WTC11 (cell line): ENCODE measurements at regions not wholly inside any gene's neighbourhood (a gene's known extent, or its start where the extent isn't known, plus 50 kb on each side); places are given as distances from the start of the nearest gene placed in this dataset.

Experiments
- ATAC-seq: fragments of 200-7000 bp; cut with Tn5 transposase; 2 replicates; pipeline ENCODE4 v1.10.0; 2021; ENCODE audit warnings: mild to moderate bottlenecking, moderate library complexity
- CTCF ChIA-PET: fragments of 300-600 bp; sonication (Branson Sonifier 250); formaldehyde crosslinking; loops from one replicate; lab custom pipeline; 2021; ENCODE audit warnings: antibody characterized with exemption; lab: Charles Lee
- POLR2A ChIA-PET: fragments of 350-600 bp; sonication (Branson Sonifier 250); formaldehyde crosslinking; loops from one replicate; lab custom pipeline; 2021; ENCODE audit warnings: antibody characterized with exemption; lab: Charles Lee
- DNase-seq: peaks from one replicate; pipeline ENCODE4 v3.0.0; 2021; ENCODE audit warnings: low spot score
- H3K27ac Mint-ChIP-seq: 2 replicates; pipeline ENCODE4 v1.8.0; 2021; ENCODE audit warnings: mixed read lengths
- H3K27me3 Mint-ChIP-seq: 2 replicates; pipeline ENCODE4 v1.8.0; 2021; ENCODE audit warnings: low read depth, mild to moderate bottlenecking, moderate library complexity, mixed read lengths
- H3K36me3 Mint-ChIP-seq: 2 replicates; pipeline ENCODE4 v1.8.0; 2021; ENCODE audit warnings: mixed read lengths
- H3K4me1 Mint-ChIP-seq: 2 replicates; pipeline ENCODE4 v1.8.0; 2022; ENCODE audit warnings: mixed read lengths
- H3K4me3 Mint-ChIP-seq: 2 replicates; pipeline ENCODE4 v1.8.0; 2021; ENCODE audit warnings: mild to moderate bottlenecking, moderate library complexity, mixed read lengths
- H3K9me3 Mint-ChIP-seq: 2 replicates; pipeline ENCODE4 v1.8.0; 2021; ENCODE audit warnings: mixed read lengths
- AR ChIP-seq: fragments of 250-450 bp; sonication (Bioruptor Pico); IDR thresholded peaks from 2 replicates; pipeline ENCODE4 v1.9.0; 2021; ENCODE audit warnings: mild to moderate bottlenecking
- CDX4 ChIP-seq: fragments of 250-450 bp; sonication (Bioruptor Pico); IDR thresholded peaks from 2 replicates; pipeline ENCODE4 v1.9.0; 2021; ENCODE audit warnings: moderate library complexity, mild to moderate bottlenecking, inconsistent platforms, borderline replicate concordance
- E2F4 ChIP-seq: sonication (generic); formaldehyde crosslinking; IDR thresholded peaks from 2 replicates; pipeline ENCODE4 v1.8.1; 2022; ENCODE audit warnings: low read depth, mild to moderate bottlenecking, moderate library complexity, missing genetic modification reagents, borderline replicate concordance
- ESRRA ChIP-seq: sonication (generic); formaldehyde crosslinking; IDR thresholded peaks from 2 replicates; pipeline ENCODE4 v1.8.1; 2022; ENCODE audit warnings: mild to moderate bottlenecking, missing genetic modification reagents, borderline replicate concordance
- FOXP1 ChIP-seq: sonication (generic); formaldehyde crosslinking; IDR thresholded peaks from 2 replicates; pipeline ENCODE4 v1.8.0; 2022; ENCODE audit warnings: missing genetic modification reagents, mild to moderate bottlenecking, moderate library complexity, borderline replicate concordance
- GRHL2 ChIP-seq: fragments of 250-450 bp; sonication (Bioruptor Pico); IDR thresholded peaks from 2 replicates; pipeline ENCODE4 v1.8.0; 2022; ENCODE audit warnings: mild to moderate bottlenecking, moderate library complexity; ENCODE audit not compliant: insufficient replicate concordance, severe bottlenecking
- MXD4 ChIP-seq: fragments of 250-450 bp; sonication (Bioruptor Pico); IDR thresholded peaks from 2 replicates; pipeline ENCODE4 v1.8.0; 2021; ENCODE audit warnings: mild to moderate bottlenecking, moderate library complexity, borderline replicate concordance
- NR1H2 ChIP-seq: sonication (generic); formaldehyde crosslinking; IDR thresholded peaks from 2 replicates; pipeline ENCODE4 v1.9.0; 2021; ENCODE audit warnings: mild to moderate bottlenecking, moderate library complexity, missing genetic modification reagents
- RELA ChIP-seq: sonication (generic); formaldehyde crosslinking; IDR thresholded peaks from 2 replicates; pipeline ENCODE4 v1.8.1; 2022; ENCODE audit warnings: missing genetic modification reagents, mild to moderate bottlenecking, borderline replicate concordance
- TEAD4 ChIP-seq: sonication (generic); formaldehyde crosslinking; IDR thresholded peaks from 2 replicates; pipeline ENCODE4 v1.8.0; 2022; ENCODE audit warnings: mild to moderate bottlenecking, missing genetic modification reagents
- TP53 ChIP-seq: sonication (generic); formaldehyde crosslinking; IDR thresholded peaks from 2 replicates; pipeline ENCODE4 v1.8.1; 2023; ENCODE audit warnings: mild to moderate bottlenecking, missing genetic modification reagents
- ZBTB21 ChIP-seq: sonication (generic); formaldehyde crosslinking; IDR thresholded peaks from 2 replicates; pipeline ENCODE4 v1.8.1; 2023; ENCODE audit warnings: mild to moderate bottlenecking, missing genetic modification reagents, borderline replicate concordance
- ZNF219 ChIP-seq: sonication (generic); formaldehyde crosslinking; IDR thresholded peaks from 2 replicates; pipeline ENCODE4 v1.8.0; 2023; ENCODE audit warnings: missing genetic modification reagents, mild to moderate bottlenecking, borderline replicate concordance
- ZNF317 ChIP-seq: sonication (generic); formaldehyde crosslinking; IDR thresholded peaks from 2 replicates; pipeline ENCODE4 v1.8.1; 2023; ENCODE audit warnings: low read depth, mild to moderate bottlenecking, moderate library complexity, missing genetic modification reagents, borderline replicate concordance
- ZNF671 ChIP-seq: fragments of 250-450 bp; sonication (Bioruptor Pico); IDR thresholded peaks from 2 replicates; pipeline ENCODE4 v1.8.0; 2021; ENCODE audit warnings: mild to moderate bottlenecking
- TF ChIP-seq, protein P1 (sequence below): sonication (generic); formaldehyde crosslinking; IDR thresholded peaks from 2 replicates; pipeline ENCODE4 v1.8.1; 2023; ENCODE audit warnings: mild to moderate bottlenecking, missing genetic modification reagents, borderline replicate concordance
- TF ChIP-seq, protein P2 (sequence below): sonication (generic); formaldehyde crosslinking; IDR thresholded peaks from 2 replicates; pipeline ENCODE4 v1.8.0; 2022; ENCODE audit warnings: mild to moderate bottlenecking, missing genetic modification reagents
- TF ChIP-seq, protein P3 (sequence below): sonication (generic); formaldehyde crosslinking; conservative IDR thresholded peaks from 2 replicates; pipeline ENCODE4 v1.8.1; 2023; ENCODE audit warnings: mild to moderate bottlenecking, low read depth, missing genetic modification reagents, moderate library complexity
- TF ChIP-seq, protein P4 (sequence below): sonication (generic); formaldehyde crosslinking; IDR thresholded peaks from 2 replicates; pipeline ENCODE4 v1.8.1; 2023; ENCODE audit warnings: mild to moderate bottlenecking, moderate library complexity, missing genetic modification reagents

DNA sequence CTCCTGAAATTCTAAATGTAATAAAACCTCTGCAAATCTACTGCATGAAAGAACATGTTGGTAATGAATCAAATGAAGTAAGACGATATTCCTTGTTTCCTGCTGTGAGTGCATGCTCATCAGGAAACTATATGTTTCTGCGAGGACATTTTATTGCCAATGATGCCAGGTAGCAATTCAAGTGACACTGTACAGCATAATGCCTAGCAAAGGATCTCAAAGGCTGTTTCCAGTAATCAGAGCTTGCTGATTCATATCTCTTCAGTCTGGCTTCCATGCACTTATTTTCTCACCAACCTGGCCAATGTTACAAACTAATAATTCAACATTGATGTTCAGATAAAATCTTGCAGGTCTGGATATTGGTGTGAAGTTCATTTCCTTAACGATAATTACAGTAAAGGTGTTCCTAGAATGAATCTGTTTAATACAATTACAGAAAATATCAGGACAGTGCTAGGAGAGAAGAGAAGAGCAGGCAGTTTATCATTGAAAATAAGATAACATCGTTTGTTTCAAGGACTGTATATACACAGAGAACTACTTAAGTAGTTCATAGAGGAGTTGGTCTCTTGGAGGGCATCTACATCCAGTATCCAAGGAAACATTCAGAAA, 568.5 kb upstream of the SOX11 start (continued):
- TF ChIP-seq, protein P1, sequence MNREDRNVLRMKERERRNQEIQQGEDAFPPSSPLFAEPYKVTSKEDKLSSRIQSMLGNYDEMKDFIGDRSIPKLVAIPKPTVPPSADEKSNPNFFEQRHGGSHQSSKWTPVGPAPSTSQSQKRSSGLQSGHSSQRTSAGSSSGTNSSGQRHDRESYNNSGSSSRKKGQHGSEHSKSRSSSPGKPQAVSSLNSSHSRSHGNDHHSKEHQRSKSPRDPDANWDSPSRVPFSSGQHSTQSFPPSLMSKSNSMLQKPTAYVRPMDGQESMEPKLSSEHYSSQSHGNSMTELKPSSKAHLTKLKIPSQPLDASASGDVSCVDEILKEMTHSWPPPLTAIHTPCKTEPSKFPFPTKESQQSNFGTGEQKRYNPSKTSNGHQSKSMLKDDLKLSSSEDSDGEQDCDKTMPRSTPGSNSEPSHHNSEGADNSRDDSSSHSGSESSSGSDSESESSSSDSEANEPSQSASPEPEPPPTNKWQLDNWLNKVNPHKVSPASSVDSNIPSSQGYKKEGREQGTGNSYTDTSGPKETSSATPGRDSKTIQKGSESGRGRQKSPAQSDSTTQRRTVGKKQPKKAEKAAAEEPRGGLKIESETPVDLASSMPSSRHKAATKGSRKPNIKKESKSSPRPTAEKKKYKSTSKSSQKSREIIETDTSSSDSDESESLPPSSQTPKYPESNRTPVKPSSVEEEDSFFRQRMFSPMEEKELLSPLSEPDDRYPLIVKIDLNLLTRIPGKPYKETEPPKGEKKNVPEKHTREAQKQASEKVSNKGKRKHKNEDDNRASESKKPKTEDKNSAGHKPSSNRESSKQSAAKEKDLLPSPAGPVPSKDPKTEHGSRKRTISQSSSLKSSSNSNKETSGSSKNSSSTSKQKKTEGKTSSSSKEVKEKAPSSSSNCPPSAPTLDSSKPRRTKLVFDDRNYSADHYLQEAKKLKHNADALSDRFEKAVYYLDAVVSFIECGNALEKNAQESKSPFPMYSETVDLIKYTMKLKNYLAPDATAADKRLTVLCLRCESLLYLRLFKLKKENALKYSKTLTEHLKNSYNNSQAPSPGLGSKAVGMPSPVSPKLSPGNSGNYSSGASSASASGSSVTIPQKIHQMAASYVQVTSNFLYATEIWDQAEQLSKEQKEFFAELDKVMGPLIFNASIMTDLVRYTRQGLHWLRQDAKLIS (CRISPR knock-in tag), result no peak
- TF ChIP-seq E2F4 (CRISPR knock-in tag) (no peak), FOXP1 (CRISPR knock-in tag) (no peak)
- TF ChIP-seq, protein P2, sequence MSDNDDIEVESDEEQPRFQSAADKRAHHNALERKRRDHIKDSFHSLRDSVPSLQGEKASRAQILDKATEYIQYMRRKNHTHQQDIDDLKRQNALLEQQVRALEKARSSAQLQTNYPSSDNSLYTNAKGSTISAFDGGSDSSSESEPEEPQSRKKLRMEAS (CRISPR knock-in tag), result no peak

- Mint-ChIP-seq H3K36me3 (peaks cover 60% of the 10 kb centered on the region), H3K4me3 (no peak overlapping the region), H3K9me3 (peaks cover 82% of the 10 kb centered on the region), H3K27me3 (peaks cover 4% of the 10 kb centered on the region), H3K4me1 (no peaks in the 10 kb centered on the region), H3K27ac (no peak overlapping the region)
- TF ChIP-seq, protein P3, sequence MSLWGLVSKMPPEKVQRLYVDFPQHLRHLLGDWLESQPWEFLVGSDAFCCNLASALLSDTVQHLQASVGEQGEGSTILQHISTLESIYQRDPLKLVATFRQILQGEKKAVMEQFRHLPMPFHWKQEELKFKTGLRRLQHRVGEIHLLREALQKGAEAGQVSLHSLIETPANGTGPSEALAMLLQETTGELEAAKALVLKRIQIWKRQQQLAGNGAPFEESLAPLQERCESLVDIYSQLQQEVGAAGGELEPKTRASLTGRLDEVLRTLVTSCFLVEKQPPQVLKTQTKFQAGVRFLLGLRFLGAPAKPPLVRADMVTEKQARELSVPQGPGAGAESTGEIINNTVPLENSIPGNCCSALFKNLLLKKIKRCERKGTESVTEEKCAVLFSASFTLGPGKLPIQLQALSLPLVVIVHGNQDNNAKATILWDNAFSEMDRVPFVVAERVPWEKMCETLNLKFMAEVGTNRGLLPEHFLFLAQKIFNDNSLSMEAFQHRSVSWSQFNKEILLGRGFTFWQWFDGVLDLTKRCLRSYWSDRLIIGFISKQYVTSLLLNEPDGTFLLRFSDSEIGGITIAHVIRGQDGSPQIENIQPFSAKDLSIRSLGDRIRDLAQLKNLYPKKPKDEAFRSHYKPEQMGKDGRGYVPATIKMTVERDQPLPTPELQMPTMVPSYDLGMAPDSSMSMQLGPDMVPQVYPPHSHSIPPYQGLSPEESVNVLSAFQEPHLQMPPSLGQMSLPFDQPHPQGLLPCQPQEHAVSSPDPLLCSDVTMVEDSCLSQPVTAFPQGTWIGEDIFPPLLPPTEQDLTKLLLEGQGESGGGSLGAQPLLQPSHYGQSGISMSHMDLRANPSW (CRISPR knock-in tag), result no peak
- TF ChIP-seq ESRRA (CRISPR knock-in tag) (no peak), ZNF671 (CRISPR knock-in tag) (no peak), TP53 (no peak), TEAD4 (CRISPR knock-in tag) (no peak), RELA (CRISPR knock-in tag) (no peak), ZNF219 (no peak), ZNF317 (CRISPR knock-in tag) (no peak), CDX4 (no peak), AR (CRISPR knock-in tag) (no peak), GRHL2 (CRISPR knock-in tag) (no peak), ZBTB21 (no peak), NR1H2 (CRISPR knock-in tag) (no peak), MXD4 (no peak)
- TF ChIP-seq, protein P4, sequence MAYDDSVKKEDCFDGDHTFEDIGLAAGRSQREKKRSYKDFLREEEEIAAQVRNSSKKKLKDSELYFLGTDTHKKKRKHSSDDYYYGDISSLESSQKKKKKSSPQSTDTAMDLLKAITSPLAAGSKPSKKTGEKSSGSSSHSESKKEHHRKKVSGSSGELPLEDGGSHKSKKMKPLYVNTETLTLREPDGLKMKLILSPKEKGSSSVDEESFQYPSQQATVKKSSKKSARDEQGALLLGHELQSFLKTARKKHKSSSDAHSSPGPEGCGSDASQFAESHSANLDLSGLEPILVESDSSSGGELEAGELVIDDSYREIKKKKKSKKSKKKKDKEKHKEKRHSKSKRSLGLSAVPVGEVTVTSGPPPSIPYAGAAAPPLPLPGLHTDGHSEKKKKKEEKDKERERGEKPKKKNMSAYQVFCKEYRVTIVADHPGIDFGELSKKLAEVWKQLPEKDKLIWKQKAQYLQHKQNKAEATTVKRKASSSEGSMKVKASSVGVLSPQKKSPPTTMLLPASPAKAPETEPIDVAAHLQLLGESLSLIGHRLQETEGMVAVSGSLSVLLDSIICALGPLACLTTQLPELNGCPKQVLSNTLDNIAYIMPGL (CRISPR knock-in tag), result no peak
- DNase-seq, result no peak
- no peak for ATAC-seq
- ChIA-PET POLR2A (no interaction called here), CTCF (no interaction called here)
Measured at GRCh38 chr2:5125017-5125730, 567.0 kb upstream of the SOX11 start.
